Myocyte (in vitro differentiated cells): ENCODE measurements at regions not wholly inside any gene's neighbourhood (a gene's known extent, or its start where the extent isn't known, plus 50 kb on each side); places are given as distances from the start of the nearest gene placed in this dataset.
"Not testable (repeated sequence)": the region's sequence is repeated elsewhere in the genome, so short reads cannot be mapped to it uniquely, and the experiment has no call there.

Source experiments
- DNase-seq: peaks from one replicate; pipeline ENCODE4 v3.0.0-alpha.2; 2012; ENCODE audit warnings: low read depth

- not testable (repeated sequence) for DNase-seq
Measured at GRCh38 chr14:105707099-105707498, 180.7 kb downstream of the TMEM121 start.

- not testable (repeated sequence) for DNase-seq
Measured at GRCh38 chr14:105707723-105708151, 181.4 kb downstream of the TMEM121 start.

- DNase-seq = not testable (repeated sequence)
Measured at GRCh38 chr14:105708251-105709134, 182.1 kb downstream of the TMEM121 start.

GRCh38 chr14:105709281-105710118 is 183.1 kb downstream of the TMEM121 start:
- DNase-seq = no peak

GRCh38 chr14:105710119-105711043 is 184.0 kb downstream of the TMEM121 start:
- no peak for DNase-seq

- no peak for DNase-seq
Measured at GRCh38 chr14:105711044-105711620, 184.7 kb downstream of the TMEM121 start.

GRCh38 chr14:105711841-105712460 is 185.6 kb downstream of the TMEM121 start:
- DNase-seq = no peak

- DNase-seq = not testable (repeated sequence)
Measured at GRCh38 chr14:105712670-105713069, 186.3 kb downstream of the TMEM121 start.

GRCh38 chr14:105713160-105713559 is 186.8 kb downstream of the TMEM121 start:
- not testable (repeated sequence) for DNase-seq

- DNase-seq = not testable (repeated sequence)
Measured at GRCh38 chr14:105713836-105714235, 187.5 kb downstream of the TMEM121 start.

- DNase-seq = not testable (repeated sequence)
Measured at GRCh38 chr14:105718787-105719186, 192.4 kb downstream of the TMEM121 start.

- not testable (repeated sequence) for DNase-seq
Measured at GRCh38 chr14:105720106-105720505, 193.7 kb downstream of the TMEM121 start.

- not testable (repeated sequence) for DNase-seq
Measured at GRCh38 chr14:105720852-105721601, 194.6 kb downstream of the TMEM121 start.

- not testable (repeated sequence) for DNase-seq
Measured at GRCh38 chr14:105721602-105721970, 195.2 kb downstream of the TMEM121 start.

GRCh38 chr14:105721996-105722709 is 195.8 kb downstream of the TMEM121 start:
- not testable (repeated sequence) for DNase-seq

- not testable (repeated sequence) for DNase-seq
Measured at GRCh38 chr14:105723271-105723670, 196.9 kb downstream of the TMEM121 start.

- not testable (repeated sequence) for DNase-seq
Measured at GRCh38 chr14:105723776-105724175, 197.4 kb downstream of the TMEM121 start.

GRCh38 chr14:105729825-105730368 is 203.5 kb downstream of the TMEM121 start:
- not testable (repeated sequence) for DNase-seq
